ENCODE measurements at regions not wholly inside any gene's neighbourhood (a gene's known extent, or its start where the extent isn't known, plus 50 kb on each side); places are given as distances from the start of the nearest gene placed in this dataset.
A peak's percentile ranks its signal among the peaks of the same experiment; 100 is the strongest.

- no peak for DNase-seq (ENCODE audit: extremely low read depth, low read depth)
Observed at GRCh38 chr12:92615086-92615485, 87.7 kb upstream of the PLEKHG7 start.

- DNase-seq (ENCODE audit: extremely low read depth, low read depth) = no peak
Observed at GRCh38 chr12:92614502-92614901, 88.3 kb upstream of the PLEKHG7 start.

- no peak for DNase-seq (ENCODE audit: extremely low read depth, low read depth)
Observed at GRCh38 chr12:92614001-92614400, 88.8 kb upstream of the PLEKHG7 start.

- DNase-seq (ENCODE audit: extremely low read depth, low read depth) = no peak
Observed at GRCh38 chr12:92612611-92613010, 90.2 kb upstream of the PLEKHG7 start.

GRCh38 chr12:92608151-92609091 is 94.4 kb upstream of the PLEKHG7 start:
- DNase-seq (ENCODE audit: extremely low read depth, low read depth) = peak; percentile 43

GRCh38 chr12:92606956-92607355 is 95.8 kb upstream of the PLEKHG7 start:
- DNase-seq (ENCODE audit: extremely low read depth, low read depth) = no peak

GRCh38 chr12:92605621-92606170 is 97.1 kb upstream of the PLEKHG7 start:
- DNase-seq (ENCODE audit: extremely low read depth, low read depth) = no peak

- DNase-seq (ENCODE audit: extremely low read depth, low read depth) = no peak
Observed at GRCh38 chr12:92604786-92605185, 98.0 kb upstream of the PLEKHG7 start.

GRCh38 chr12:92603741-92604432 is 98.9 kb upstream of the PLEKHG7 start:
- no peak for DNase-seq (ENCODE audit: extremely low read depth, low read depth)

GRCh38 chr12:92602930-92603623 is 99.7 kb upstream of the PLEKHG7 start:
- no peak for DNase-seq (ENCODE audit: extremely low read depth, low read depth)

- no peak for DNase-seq (ENCODE audit: extremely low read depth, low read depth)
Observed at GRCh38 chr12:92602476-92602875, 100.3 kb upstream of the PLEKHG7 start.

- no peak for DNase-seq (ENCODE audit: extremely low read depth, low read depth)
Observed at GRCh38 chr12:92601680-92602079, 101.1 kb upstream of the PLEKHG7 start.

- no peak for DNase-seq (ENCODE audit: extremely low read depth, low read depth)
Observed at GRCh38 chr12:92601176-92601575, 101.6 kb upstream of the PLEKHG7 start.

- no peak for DNase-seq (ENCODE audit: extremely low read depth, low read depth)
Observed at GRCh38 chr12:92600052-92600451, 102.7 kb upstream of the PLEKHG7 start.

- no peak for DNase-seq (ENCODE audit: extremely low read depth, low read depth)
Observed at GRCh38 chr12:92597997-92598396, 104.8 kb upstream of the PLEKHG7 start.

- no peak for DNase-seq (ENCODE audit: extremely low read depth, low read depth)
Observed at GRCh38 chr12:92597118-92597517, 105.7 kb upstream of the PLEKHG7 start.

GRCh38 chr12:92596383-92596782 is 106.4 kb upstream of the PLEKHG7 start:
- DNase-seq (ENCODE audit: extremely low read depth, low read depth) = no peak

GRCh38 chr12:92595663-92596062 is 107.1 kb upstream of the PLEKHG7 start:
- no peak for DNase-seq (ENCODE audit: extremely low read depth, low read depth)

GRCh38 chr12:92593734-92594402 is 108.9 kb upstream of the PLEKHG7 start:
- peak; percentile 52 for DNase-seq (ENCODE audit: extremely low read depth, low read depth)

- DNase-seq (ENCODE audit: extremely low read depth, low read depth) = no peak
Observed at GRCh38 chr12:92585115-92585727, 117.6 kb upstream of the PLEKHG7 start.

All from NCI-H460 (cell line).